Glomerular visceral epithelial cell (primary cell): ENCODE measurements at regions not wholly inside any gene's neighbourhood (a gene's known extent, or its start where the extent isn't known, plus 50 kb on each side); places are given as distances from the start of the nearest gene placed in this dataset.

Experiments
- DNase-seq: peaks from one replicate; pipeline ENCODE4 v3.0.0-alpha.2; 2016; ENCODE audit errors: extremely low spot score

DNA sequence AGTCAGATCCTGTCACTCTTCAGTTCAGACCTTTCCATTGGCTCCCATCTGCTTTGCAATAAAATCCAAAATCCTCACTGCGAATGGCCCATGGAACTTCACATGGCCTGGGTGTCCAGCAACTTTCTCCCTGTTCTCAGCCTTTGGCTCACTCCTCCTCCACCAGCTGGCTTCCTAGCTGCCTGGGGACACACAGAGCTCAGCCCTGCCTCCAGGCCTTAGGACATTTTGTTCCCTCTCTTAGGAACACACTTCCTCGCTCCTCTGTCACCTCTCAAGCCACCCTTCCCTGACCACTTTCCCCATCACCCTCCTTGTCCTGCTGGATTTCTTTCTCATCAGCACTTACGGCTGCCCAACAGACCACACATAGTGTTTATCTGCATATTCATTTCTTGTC, 419.6 kb downstream of the MED13L start:
- no peak for DNase-seq

GRCh38 chr12:115857160-115857920, 420.2 kb downstream of the MED13L start:
- DNase-seq, result no peak

DNA sequence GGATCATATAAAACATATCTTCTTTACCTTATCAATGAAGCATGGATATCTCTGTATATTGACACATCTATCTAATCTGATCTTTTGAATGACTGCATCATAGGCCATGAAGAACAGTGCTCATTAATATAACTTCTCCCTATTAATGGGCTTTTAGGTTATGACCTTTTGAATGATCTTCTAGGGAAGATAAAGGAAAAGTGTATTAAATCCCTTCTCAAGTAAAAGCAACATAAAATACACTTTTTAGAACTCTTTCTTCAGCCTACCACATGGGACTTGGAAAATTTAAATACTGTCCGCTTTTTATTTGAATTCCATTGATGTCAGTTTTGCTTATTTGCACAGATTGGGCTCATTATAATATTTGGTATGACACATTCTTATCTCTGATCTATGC, 425.4 kb downstream of the MED13L start:
- no peak for DNase-seq

- DNase-seq, result no peak
Measured at GRCh38 chr12:115850957-115851356, 426.5 kb downstream of the MED13L start.

DNA sequence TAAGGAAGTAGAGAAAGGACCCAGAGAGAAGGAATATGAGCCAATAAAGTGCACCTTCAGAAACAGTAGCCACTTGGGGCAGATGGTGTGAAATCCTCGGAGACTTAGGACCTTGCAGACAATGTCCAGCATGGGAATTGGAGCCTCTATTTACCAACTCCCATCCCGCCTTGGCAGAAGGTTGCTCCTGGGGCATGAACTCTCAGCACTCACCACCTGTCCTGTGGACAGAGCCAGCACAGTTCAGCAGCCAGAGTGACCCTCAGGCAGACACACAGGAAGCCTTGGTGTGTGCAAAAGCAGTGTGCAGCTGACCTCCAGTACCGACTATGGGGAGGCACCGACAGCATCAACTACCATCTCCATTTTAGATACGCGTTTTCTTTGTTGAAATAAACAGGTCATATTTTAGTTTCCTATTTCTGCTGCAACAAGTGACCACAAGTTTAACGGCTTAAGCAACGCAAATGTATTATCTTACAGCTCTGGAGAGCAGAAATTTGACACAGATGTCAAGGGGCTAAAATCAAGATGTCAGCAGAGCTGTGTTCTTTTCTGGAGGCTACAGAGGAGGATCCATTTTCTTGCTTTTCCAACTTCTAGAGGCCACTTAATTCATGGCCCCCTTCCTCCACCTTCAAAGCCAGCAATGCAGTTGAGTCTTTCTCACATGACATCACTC, 428.1 kb downstream of the MED13L start:
- no peak for DNase-seq

GRCh38 chr12:115847398-115847797, 430.1 kb downstream of the MED13L start:
- no peak for DNase-seq

GRCh38 chr12:115846516-115846915, 431.0 kb downstream of the MED13L start:
- no peak for DNase-seq

GRCh38 chr12:115840159-115840558, 437.3 kb downstream of the MED13L start:
- no peak for DNase-seq

- DNase-seq, result no peak
Measured at GRCh38 chr12:115838952-115839351, 438.5 kb downstream of the MED13L start.

GRCh38 chr12:115837220-115837619, 440.3 kb downstream of the MED13L start:
- no peak for DNase-seq

DNA sequence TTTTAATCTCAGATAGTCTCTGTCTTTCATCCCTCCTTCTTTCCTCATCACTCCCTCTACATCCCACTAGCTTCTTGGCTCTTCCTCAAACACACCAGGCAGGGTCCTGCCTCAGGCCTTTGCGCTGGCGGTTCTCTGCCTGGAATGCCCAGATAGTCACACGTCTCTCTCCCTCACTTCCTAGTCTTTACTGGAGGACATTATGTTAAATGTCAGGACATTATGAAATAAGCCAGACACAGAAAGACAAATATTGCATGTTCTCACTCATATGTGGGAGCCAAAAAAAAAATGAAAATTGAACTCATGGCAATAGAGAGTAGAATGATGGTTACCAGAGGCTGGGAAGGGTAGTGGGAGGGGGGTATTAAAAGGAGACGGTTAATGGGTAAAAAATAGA, 442.0 kb downstream of the MED13L start:
- DNase-seq, result no peak

GRCh38 chr12:115833704-115834103, 443.8 kb downstream of the MED13L start:
- no peak for DNase-seq

- no peak for DNase-seq
Measured at GRCh38 chr12:115830633-115831032, 446.9 kb downstream of the MED13L start.

GRCh38 chr12:115830070-115830469, 447.4 kb downstream of the MED13L start:
- DNase-seq, result no peak

DNA sequence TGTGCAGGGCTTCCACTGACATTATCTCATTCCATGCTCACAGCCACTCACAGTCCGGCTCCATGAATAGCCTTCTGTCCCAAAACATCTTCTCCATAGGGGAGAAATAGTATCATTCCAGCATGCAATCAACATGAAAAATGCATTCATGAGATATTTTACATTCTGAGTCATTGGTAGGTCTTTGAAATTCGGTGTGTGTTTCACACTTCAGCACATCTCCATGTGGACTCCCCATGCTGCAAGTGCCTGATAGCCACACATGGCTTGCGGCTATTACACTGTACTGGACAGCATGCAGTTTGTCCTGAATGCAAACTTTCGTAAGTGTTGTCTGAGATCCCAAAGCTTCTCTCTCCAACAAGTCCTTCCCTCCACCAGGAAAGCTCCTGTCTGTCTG, 449.3 kb downstream of the MED13L start:
- no peak for DNase-seq

- no peak for DNase-seq
Measured at GRCh38 chr12:115824936-115825602, 452.4 kb downstream of the MED13L start.

- no peak for DNase-seq
Measured at GRCh38 chr12:115823635-115824034, 453.9 kb downstream of the MED13L start.

DNA sequence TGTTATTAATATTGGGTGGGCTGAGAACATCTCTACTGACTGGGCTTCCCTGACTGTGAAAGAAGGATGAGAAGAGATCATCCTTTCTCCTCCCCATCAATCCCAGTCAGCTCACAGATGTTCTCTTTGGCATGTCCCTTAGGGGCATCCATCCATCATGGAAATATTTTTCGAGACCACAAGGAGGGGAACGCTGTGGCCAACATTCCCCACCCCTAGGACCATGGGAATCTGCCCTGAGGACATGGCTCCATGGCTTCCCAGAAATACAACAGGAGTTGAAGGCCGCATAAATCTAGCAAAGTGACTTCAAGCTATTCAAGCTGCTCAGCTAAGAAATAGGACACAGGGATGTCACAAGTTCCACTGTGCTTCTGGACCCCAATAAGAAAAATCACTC, 456.8 kb downstream of the MED13L start:
- no peak for DNase-seq

- no peak for DNase-seq
Measured at GRCh38 chr12:115818973-115819372, 458.5 kb downstream of the MED13L start.

DNA sequence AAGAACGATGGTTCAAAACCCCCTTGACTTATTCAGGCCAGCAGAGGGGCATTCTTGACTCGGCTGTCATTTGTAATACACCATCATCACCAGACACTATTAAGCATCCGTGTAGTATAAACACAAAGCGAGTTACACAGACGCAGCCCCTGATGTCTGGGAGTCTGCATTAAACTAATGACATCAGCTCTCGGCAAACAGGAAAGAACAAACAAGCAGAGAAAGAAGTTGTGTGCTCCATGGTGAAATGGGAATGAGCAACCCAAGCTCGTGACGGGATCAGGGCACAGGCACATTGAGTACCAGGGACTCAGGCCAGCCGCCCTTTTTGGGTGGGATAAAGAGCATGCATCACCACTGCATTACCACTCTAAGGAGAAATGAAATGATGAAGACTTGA, 460.1 kb downstream of the MED13L start:
- DNase-seq, result no peak

DNA sequence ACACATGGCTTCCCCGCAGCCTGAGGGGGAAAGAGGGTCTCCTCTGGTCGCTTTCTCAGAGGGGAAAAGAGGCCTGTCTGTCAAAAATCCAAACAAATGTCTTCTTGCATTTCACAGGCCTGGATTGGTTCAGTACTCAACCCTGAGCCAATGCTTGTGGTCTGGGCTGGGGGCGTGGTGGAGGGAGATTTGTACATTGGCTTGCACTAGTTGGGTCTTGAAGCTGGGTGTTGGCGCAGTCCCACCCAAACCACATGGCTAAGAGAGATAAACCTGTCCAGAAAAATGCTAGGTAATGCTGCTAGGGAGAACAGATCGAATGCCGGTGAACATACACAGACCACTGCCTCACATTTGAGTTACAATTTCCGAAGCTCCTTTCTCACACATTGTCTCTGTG, 461.6 kb downstream of the MED13L start:
- DNase-seq, result no peak

DNA sequence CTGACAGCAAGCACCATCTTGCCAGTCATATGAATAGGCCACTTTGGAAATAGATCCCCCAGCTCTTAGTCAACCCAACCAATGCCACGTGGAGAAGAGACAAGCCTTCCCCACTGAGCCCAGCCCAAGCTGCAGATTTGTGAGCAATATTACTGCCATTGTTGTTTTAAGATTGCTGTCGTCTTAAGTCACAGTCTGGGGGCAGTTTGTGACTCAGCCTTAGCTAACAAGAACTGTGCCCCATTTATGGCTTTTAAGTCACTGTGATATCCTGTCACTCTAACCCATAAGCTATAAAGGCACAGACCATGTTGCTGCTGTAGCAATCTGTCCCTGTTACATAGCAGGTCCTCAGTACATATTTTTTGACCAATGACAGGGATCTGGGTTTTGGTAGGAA, 464.2 kb downstream of the MED13L start:
- no peak for DNase-seq

DNA sequence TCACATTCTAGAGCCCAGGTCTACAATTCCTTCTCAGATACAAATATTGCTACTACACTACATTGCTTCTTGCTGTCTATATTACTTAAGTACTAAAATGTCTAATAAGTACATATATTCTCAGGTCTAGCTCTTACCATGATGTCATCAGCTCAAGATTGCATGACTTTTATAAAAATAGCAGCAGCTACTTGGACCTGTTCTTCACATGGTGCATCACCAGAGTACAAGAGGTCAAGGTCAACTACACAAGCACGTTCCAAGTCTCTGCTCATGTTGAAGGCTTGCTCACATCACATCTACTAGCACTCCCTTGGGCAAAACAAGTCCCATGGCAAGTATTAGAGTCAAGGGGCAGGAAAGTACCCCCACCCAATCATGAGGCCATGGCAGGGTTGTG, 465.6 kb downstream of the MED13L start:
- no peak for DNase-seq
